ENCODE measurements at regions not wholly inside any gene's neighbourhood (a gene's known extent, or its start where the extent isn't known, plus 50 kb on each side); places are given as distances from the start of the nearest gene placed in this dataset.

GRCh38 chr2:11940799-11941198, 194.4 kb downstream of the LPIN1 start:
- TF ChIP-seq, protein P1, sequence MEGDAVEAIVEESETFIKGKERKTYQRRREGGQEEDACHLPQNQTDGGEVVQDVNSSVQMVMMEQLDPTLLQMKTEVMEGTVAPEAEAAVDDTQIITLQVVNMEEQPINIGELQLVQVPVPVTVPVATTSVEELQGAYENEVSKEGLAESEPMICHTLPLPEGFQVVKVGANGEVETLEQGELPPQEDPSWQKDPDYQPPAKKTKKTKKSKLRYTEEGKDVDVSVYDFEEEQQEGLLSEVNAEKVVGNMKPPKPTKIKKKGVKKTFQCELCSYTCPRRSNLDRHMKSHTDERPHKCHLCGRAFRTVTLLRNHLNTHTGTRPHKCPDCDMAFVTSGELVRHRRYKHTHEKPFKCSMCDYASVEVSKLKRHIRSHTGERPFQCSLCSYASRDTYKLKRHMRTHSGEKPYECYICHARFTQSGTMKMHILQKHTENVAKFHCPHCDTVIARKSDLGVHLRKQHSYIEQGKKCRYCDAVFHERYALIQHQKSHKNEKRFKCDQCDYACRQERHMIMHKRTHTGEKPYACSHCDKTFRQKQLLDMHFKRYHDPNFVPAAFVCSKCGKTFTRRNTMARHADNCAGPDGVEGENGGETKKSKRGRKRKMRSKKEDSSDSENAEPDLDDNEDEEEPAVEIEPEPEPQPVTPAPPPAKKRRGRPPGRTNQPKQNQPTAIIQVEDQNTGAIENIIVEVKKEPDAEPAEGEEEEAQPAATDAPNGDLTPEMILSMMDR (IDR thresholded peaks at IDR 0.05), result no peak
- TF ChIP-seq HMGXB4 (CRISPR knock-in tag; IDR thresholded peaks at IDR 0.05; ENCODE audit: borderline replicate concordance), result no peak
- TF ChIP-seq POLR2A (IDR thresholded peaks at IDR 0.05; ENCODE audit: low read length), result no peak
- no peak for TF ChIP-seq MYC (IDR thresholded peaks at IDR 0.05; ENCODE audit: borderline replicate concordance, low read length)
- TF ChIP-seq FOSL2 (IDR thresholded peaks at IDR 0.05), result no peak
- TF ChIP-seq FOSL2 (CRISPR knock-in tag; IDR thresholded peaks at IDR 0.05), result no peak
- TF ChIP-seq ZSCAN20 (CRISPR knock-in tag; IDR thresholded peaks at IDR 0.05), result no peak
- no peak for TF ChIP-seq MAX (IDR thresholded peaks at IDR 0.05)
- TF ChIP-seq CHD4 (IDR thresholded peaks at IDR 0.05; ENCODE audit: borderline replicate concordance), result no peak
- no peak for TF ChIP-seq RAD21 (conservative IDR thresholded peaks at IDR 0.05 in 1 of 2, IDR thresholded peaks at IDR 0.05 in 1 of 2)
- TF ChIP-seq NR3C1 (IDR thresholded peaks at IDR 0.05), result no peak
- TF ChIP-seq RCOR1 (IDR thresholded peaks at IDR 0.05; ENCODE audit: low read depth, low read length), result no peak
- TF ChIP-seq JUNB (IDR thresholded peaks at IDR 0.05), result no peak
- TF ChIP-seq HOXA7 (CRISPR knock-in tag; IDR thresholded peaks at IDR 0.05), result no peak
- no peak for TF ChIP-seq TP53 (CRISPR knock-in tag; IDR thresholded peaks at IDR 0.05)

Data from A549 (cell line).